Liver (tissue), 8 donors: ENCODE measurements at regions not wholly inside any gene's neighbourhood (a gene's known extent, or its start where the extent isn't known, plus 50 kb on each side); places are given as distances from the start of the nearest gene placed in this dataset.

Experiments
- DNase-seq: peaks from one replicate; pipeline ENCODE4 v3.0.0-alpha.2; 2017; ENCODE audit warnings: low spot score
- H3K27ac ChIP-seq, 2 donors: one replicate each; pipeline ENCODE4 v1.7.0; 2013; ENCODE audit warnings: inconsistent platforms in 2 of 2, low read length in 2 of 2, control low read depth in 1 of 2, low read depth in 1 of 2, mild to moderate bottlenecking in 1 of 2
- H3K27me3 ChIP-seq, 4 donors: one replicate each; pipeline versions ENCODE4 v1.6.1 to v1.7.0; 2013; ENCODE audit warnings: low read length in 3 of 4, inconsistent platforms in 1 of 4, mild to moderate bottlenecking in 1 of 4, moderate library complexity in 1 of 4; ENCODE audit not compliant: control insufficient read depth in 4 of 4, insufficient read depth in 4 of 4
- H3K36me3 ChIP-seq, 4 donors: one replicate each; pipeline versions ENCODE4 v1.6.1 to v1.7.0; 2013; ENCODE audit warnings: low read length in 3 of 4, mild to moderate bottlenecking in 3 of 4, low read depth in 1 of 4, moderate library complexity in 1 of 4; ENCODE audit not compliant: control insufficient read depth in 4 of 4, insufficient read depth in 3 of 4
- H3K4me1 ChIP-seq, 4 donors: one replicate each; pipeline versions ENCODE4 v1.6.1 to v1.7.0; 2013; ENCODE audit warnings: low read length in 3 of 4, mild to moderate bottlenecking in 3 of 4, moderate library complexity in 1 of 4; ENCODE audit not compliant: control insufficient read depth in 4 of 4, insufficient read depth in 4 of 4
- H3K4me3 ChIP-seq, 3 donors: one replicate each; pipeline versions ENCODE4 v1.6.1 to v1.7.0; 2013; ENCODE audit warnings: low read length in 3 of 3, control low read depth in 1 of 3, low read depth in 1 of 3, mild to moderate bottlenecking in 1 of 3
- H3K9ac ChIP-seq, 2 donors: one replicate each; pipeline ENCODE4 v1.7.0; 2013; ENCODE audit warnings: low read length in 2 of 2, mild to moderate bottlenecking in 2 of 2, moderate library complexity in 2 of 2, control low read depth in 1 of 2, low read depth in 1 of 2
- H3K9me3 ChIP-seq, 4 donors: one replicate each; pipeline versions ENCODE4 v1.6.1 to v1.7.0; 2013; ENCODE audit warnings: low read length in 3 of 4; ENCODE audit not compliant: control insufficient read depth in 4 of 4
- ATF3 ChIP-seq: IDR thresholded peaks from 2 replicates; pipeline ENCODE4 v1.6.1; 2016; ENCODE audit warnings: antibody characterized with exemption
- EGR1 ChIP-seq, 2 donors: IDR thresholded peaks; 2 replicates each; pipeline ENCODE4 v1.6.1; 2016 to 2018; ENCODE audit warnings: antibody characterized with exemption in 2 of 2, low read depth in 2 of 2
- FOXA1 ChIP-seq: IDR thresholded peaks from 2 replicates; pipeline ENCODE4 v1.6.1; 2016; ENCODE audit warnings: antibody characterized with exemption
- GABPA ChIP-seq, 2 donors: IDR thresholded peaks in 1 of 2; conservative IDR thresholded peaks in 1 of 2; 2 replicates each; pipeline ENCODE4 v1.6.1; 2016; ENCODE audit warnings: antibody characterized with exemption in 2 of 2, mild to moderate bottlenecking in 1 of 2, moderate library complexity in 1 of 2
- HNF4A ChIP-seq, 2 donors: conservative IDR thresholded peaks; 2 replicates each; pipeline ENCODE4 v1.6.1; 2016; ENCODE audit warnings: antibody characterized with exemption in 2 of 2, mild to moderate bottlenecking in 2 of 2
- HNF4G ChIP-seq: IDR thresholded peaks from 2 replicates; pipeline ENCODE4 v1.6.1; 2016; ENCODE audit warnings: antibody characterized with exemption
- JUND ChIP-seq, 2 donors: IDR thresholded peaks; 2 replicates each; pipeline ENCODE4 v1.6.1; 2016; ENCODE audit warnings: antibody characterized with exemption in 2 of 2
- NR2F2 ChIP-seq: IDR thresholded peaks from 2 replicates; pipeline ENCODE4 v1.6.1; 2016; ENCODE audit warnings: antibody characterized with exemption
- RAD21 ChIP-seq, 2 donors: IDR thresholded peaks; 2 replicates each; pipeline ENCODE4 v1.6.1; 2016; ENCODE audit warnings: antibody characterized with exemption in 2 of 2, mild to moderate bottlenecking in 2 of 2
- RXRA ChIP-seq, 2 donors: IDR thresholded peaks; 2 replicates each; pipeline ENCODE4 v1.6.1; 2017 to 2018; ENCODE audit warnings: antibody characterized with exemption in 2 of 2, mild to moderate bottlenecking in 1 of 2
- SP1 ChIP-seq: IDR thresholded peaks from 2 replicates; pipeline ENCODE4 v1.6.1; 2018; ENCODE audit warnings: antibody characterized with exemption, mild to moderate bottlenecking
- TAF1 ChIP-seq: conservative IDR thresholded peaks from 2 replicates; pipeline ENCODE4 v1.6.1; 2016; ENCODE audit warnings: antibody characterized with exemption, mild to moderate bottlenecking
- YY1 ChIP-seq: IDR thresholded peaks from 2 replicates; pipeline ENCODE4 v1.6.1; 2016; ENCODE audit warnings: antibody characterized with exemption, mild to moderate bottlenecking
- WGBS: extraction: QIAGEN DNeasy Blood & Tissue Kit; methylation state at CpG from one replicate; pipeline ENCODE4 v1.1.7; 2013; 5-methylcytosine and 5-hydroxymethylcytosine counted together
- TF ChIP-seq, protein P1 (sequence below): IDR thresholded peaks from 2 replicates; pipeline ENCODE4 v1.6.1; 2016; ENCODE audit warnings: antibody characterized with exemption
- TF ChIP-seq, protein P2 (sequence below): IDR thresholded peaks from 2 replicates; pipeline ENCODE4 v1.6.1; 2016; ENCODE audit warnings: antibody characterized with exemption
- TF ChIP-seq, protein P3 (sequence below): fragments of 150-350 bp; IDR thresholded peaks from 2 replicates; pipeline ENCODE4 v1.5.1; 2017; ENCODE audit warnings: improper control_type of control experiment, low read depth, low read length; ENCODE audit not compliant: missing input control
- donor health status: healthy.
- donor health status: healthy.
- donor health status: healthy.
- donor health status: healthy.
- donor health status: healthy.

DNA sequence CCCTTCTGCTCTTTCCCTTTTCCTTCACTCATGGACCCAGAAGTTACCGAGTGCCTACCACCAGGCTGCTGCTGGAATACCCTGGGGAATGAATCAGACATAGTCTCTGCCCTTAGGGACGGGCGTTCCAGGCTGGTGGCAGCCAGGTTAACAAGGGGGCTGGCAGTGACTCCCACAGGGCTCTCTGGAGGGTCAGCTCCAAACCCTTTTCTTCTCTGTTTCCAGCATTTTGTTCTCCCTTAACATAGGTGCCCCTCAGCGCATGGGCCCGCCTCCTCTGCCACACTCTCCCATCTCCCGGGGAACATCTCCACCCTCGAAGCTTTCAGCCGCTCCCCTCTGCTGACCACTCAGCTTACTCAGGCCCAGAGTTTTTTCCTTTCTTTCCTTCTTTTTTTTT is 62.9 kb upstream of the LRP8 start:
- Histone ChIP-seq H3K9me3 (peaks cover 0 to 9% (median 3%) of the 10 kb centered on the region in 4 donors), H3K27ac (no peak overlapping the region), H3K4me3 (no peak overlapping the region), H3K4me1 (no peaks in the 10 kb centered on the region), H3K36me3 (no peaks in the 10 kb centered on the region), H3K9ac (no peak overlapping the region), H3K27me3 (no peaks in the 10 kb centered on the region)
- 90% methylated on average over 8 of the region's 8 CpGs for WGBS
- TF ChIP-seq HNF4G (no peak), YY1 (no peak), ATF3 (no peak), JUND (IDR thresholded peaks at IDR 0.05) (no peak), TAF1 (no peak), FOXA1 (no peak), EGR1 (IDR thresholded peaks at IDR 0.05; ENCODE audit: low read depth in 2 of 2) (no peak), SP1 (no peak), RAD21 (IDR thresholded peaks at IDR 0.05) (no peak)
- TF ChIP-seq, protein P1, sequence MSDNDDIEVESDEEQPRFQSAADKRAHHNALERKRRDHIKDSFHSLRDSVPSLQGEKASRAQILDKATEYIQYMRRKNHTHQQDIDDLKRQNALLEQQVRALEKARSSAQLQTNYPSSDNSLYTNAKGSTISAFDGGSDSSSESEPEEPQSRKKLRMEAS, result no peak
- TF ChIP-seq, protein P2, sequence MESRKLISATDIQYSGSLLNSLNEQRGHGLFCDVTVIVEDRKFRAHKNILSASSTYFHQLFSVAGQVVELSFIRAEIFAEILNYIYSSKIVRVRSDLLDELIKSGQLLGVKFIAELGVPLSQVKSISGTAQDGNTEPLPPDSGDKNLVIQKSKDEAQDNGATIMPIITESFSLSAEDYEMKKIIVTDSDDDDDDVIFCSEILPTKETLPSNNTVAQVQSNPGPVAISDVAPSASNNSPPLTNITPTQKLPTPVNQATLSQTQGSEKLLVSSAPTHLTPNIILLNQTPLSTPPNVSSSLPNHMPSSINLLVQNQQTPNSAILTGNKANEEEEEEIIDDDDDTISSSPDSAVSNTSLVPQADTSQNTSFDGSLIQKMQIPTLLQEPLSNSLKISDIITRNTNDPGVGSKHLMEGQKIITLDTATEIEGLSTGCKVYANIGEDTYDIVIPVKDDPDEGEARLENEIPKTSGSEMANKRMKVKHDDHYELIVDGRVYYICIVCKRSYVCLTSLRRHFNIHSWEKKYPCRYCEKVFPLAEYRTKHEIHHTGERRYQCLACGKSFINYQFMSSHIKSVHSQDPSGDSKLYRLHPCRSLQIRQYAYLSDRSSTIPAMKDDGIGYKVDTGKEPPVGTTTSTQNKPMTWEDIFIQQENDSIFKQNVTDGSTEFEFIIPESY, result no peak
- TF ChIP-seq, protein P3, sequence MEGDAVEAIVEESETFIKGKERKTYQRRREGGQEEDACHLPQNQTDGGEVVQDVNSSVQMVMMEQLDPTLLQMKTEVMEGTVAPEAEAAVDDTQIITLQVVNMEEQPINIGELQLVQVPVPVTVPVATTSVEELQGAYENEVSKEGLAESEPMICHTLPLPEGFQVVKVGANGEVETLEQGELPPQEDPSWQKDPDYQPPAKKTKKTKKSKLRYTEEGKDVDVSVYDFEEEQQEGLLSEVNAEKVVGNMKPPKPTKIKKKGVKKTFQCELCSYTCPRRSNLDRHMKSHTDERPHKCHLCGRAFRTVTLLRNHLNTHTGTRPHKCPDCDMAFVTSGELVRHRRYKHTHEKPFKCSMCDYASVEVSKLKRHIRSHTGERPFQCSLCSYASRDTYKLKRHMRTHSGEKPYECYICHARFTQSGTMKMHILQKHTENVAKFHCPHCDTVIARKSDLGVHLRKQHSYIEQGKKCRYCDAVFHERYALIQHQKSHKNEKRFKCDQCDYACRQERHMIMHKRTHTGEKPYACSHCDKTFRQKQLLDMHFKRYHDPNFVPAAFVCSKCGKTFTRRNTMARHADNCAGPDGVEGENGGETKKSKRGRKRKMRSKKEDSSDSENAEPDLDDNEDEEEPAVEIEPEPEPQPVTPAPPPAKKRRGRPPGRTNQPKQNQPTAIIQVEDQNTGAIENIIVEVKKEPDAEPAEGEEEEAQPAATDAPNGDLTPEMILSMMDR, result no peak
- no peak for DNase-seq

DNA sequence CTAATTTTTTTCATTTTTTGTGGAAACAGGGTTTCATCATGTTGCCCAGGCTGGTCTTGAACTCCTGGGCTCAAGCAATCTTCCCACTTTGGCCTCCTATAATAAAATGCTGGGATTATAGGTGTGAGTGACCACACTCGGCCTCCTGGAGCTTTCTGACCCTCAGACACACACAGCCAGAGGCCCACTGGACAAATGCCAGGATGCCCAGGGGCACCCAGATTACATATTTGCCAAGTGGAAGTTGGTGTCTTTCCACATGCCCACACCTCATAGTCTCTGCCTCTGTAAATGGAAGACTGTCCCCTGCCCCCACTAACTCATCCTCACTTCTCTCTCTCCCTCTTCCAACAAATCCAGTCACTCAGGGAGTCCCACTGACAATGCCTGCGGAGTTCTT is 63.4 kb upstream of the LRP8 start:
- Histone ChIP-seq H3K27ac (no peak overlapping the region), H3K4me1 (no peaks in the 10 kb centered on the region), H3K36me3 (no peaks in the 10 kb centered on the region), H3K9me3 (peaks cover 0 to 9% (median 3%) of the 10 kb centered on the region in 4 donors), H3K9ac (no peak overlapping the region), H3K27me3 (no peaks in the 10 kb centered on the region), H3K4me3 (no peak overlapping the region)
- DNase-seq, result no peak
- 76% methylated on average over 2 of the region's 2 CpGs for WGBS
- TF ChIP-seq RXRA (IDR thresholded peaks at IDR 0.05) (no peak), ATF3 (no peak), SP1 (no peak), GABPA (IDR thresholded peaks at IDR 0.05 in 1 of 2, conservative IDR thresholded peaks at IDR 0.05 in 1 of 2) (no peak), NR2F2 (no peak), JUND (IDR thresholded peaks at IDR 0.05) (no peak), HNF4A (conservative IDR thresholded peaks at IDR 0.05) (no peak), EGR1 (IDR thresholded peaks at IDR 0.05; ENCODE audit: low read depth in 2 of 2) (no peak), HNF4G (no peak)
- TF ChIP-seq, protein P3, result no peak
- TF ChIP-seq, protein P1, result no peak
